Ishikawa (cell line): ENCODE measurements at regions not wholly inside any gene's neighbourhood (a gene's known extent, or its start where the extent isn't known, plus 50 kb on each side); places are given as distances from the start of the nearest gene placed in this dataset.

Source experiments
- CEBPB ChIP-seq: IDR thresholded peaks from 2 replicates; pipeline ENCODE4 v1.6.1; 2012
- CREB1 ChIP-seq: IDR thresholded peaks from 2 replicates; pipeline ENCODE4 v1.6.1; 2012; ENCODE audit warnings: low read depth
- EGR1 ChIP-seq: IDR thresholded peaks from 2 replicates; pipeline ENCODE4 v1.6.1; 2012
- EP300 ChIP-seq: IDR thresholded peaks from 2 replicates; pipeline ENCODE4 v1.6.1; 2012; ENCODE audit warnings: borderline replicate concordance
- FOXM1 ChIP-seq: IDR thresholded peaks from 2 replicates; pipeline ENCODE4 v1.6.1; 2012; ENCODE audit warnings: low read depth, borderline replicate concordance
- NFIC ChIP-seq: IDR thresholded peaks from 2 replicates; pipeline ENCODE4 v1.6.1; 2012
- RAD21 ChIP-seq: IDR thresholded peaks from 2 replicates; pipeline ENCODE4 v1.6.1; 2012; ENCODE audit warnings: low read depth
- TAF1 ChIP-seq: IDR thresholded peaks from 2 replicates; pipeline ENCODE4 v1.6.1; 2012; ENCODE audit warnings: low read depth, mild to moderate bottlenecking
- TCF12 ChIP-seq: IDR thresholded peaks from 2 replicates; pipeline ENCODE4 v1.6.1; 2012; ENCODE audit warnings: low read depth
- TEAD4 ChIP-seq: IDR thresholded peaks from 2 replicates; pipeline ENCODE4 v1.6.1; 2012
- USF1 ChIP-seq: IDR thresholded peaks from 2 replicates; pipeline ENCODE4 v1.6.1; 2012
- YY1 ChIP-seq: IDR thresholded peaks from 2 replicates; pipeline ENCODE4 v1.6.1; 2012; ENCODE audit warnings: low read depth
- ZBTB7A ChIP-seq: IDR thresholded peaks from 2 replicates; pipeline ENCODE4 v1.6.1; 2012; ENCODE audit warnings: low read depth
- TF ChIP-seq, protein P1 (sequence below): IDR thresholded peaks from 2 replicates; pipeline ENCODE4 v1.6.1; 2012; ENCODE audit warnings: low read depth, mild to moderate bottlenecking
- TF ChIP-seq, protein P2 (sequence below): IDR thresholded peaks from 2 replicates; pipeline ENCODE4 v1.6.1; 2012

DNA sequence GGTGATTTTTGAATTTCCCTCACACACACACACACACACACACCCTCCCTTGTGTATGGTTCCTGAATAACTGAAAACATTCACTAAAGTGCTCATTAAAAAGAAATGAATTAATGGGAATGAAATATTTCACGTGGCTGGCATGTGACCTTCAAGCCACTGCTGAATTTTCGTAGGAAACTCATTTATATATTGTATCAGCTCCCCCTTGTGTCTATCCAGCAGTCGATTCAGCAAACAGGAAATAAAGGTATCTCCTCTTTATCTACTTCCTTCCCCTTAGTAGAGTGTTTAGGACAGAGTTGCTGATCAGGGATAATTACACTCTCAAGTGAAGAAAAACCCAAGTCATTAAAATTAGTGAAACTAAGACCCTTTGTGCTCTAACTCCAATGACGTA lies 912.6 kb upstream of the LCORL start:
- peak; percentile 53 for TF ChIP-seq RAD21
- no peak for TF ChIP-seq TEAD4
- TF ChIP-seq EP300 = no peak
- TF ChIP-seq YY1 = no peak

DNA sequence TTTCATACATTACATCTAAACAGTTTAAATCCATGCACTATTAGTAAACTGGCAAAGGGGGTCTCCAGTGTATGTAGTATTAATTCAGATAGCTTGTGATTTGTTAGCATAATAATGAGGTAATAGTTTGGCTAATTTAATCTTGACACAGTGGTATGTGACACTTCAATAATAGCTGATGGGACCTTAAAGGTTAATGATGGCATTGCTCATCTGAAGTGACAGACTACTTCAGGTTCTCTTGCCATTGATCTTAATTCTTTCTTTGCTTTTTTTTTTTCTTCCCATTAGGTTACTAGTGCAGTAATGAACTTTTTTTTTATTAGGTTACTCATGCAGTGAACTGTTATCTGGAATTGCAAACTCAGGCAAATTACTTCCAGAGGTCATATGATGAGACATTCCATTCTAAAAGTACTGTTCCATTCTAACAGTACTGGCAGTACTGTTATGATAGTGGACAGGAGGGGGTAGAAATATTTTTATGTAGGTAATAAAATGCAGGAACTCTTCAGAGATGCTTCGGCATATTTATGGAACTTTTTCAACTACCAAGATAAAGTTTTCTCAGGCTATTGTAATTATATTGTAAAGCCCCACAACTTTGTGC lies 911.3 kb upstream of the LCORL start:
- TF ChIP-seq TAF1 (no peak), TCF12 (no peak), EGR1 (no peak), NFIC (no peak), EP300 (no peak), CREB1 (no peak), FOXM1 (no peak)
- TF ChIP-seq, protein P1, sequence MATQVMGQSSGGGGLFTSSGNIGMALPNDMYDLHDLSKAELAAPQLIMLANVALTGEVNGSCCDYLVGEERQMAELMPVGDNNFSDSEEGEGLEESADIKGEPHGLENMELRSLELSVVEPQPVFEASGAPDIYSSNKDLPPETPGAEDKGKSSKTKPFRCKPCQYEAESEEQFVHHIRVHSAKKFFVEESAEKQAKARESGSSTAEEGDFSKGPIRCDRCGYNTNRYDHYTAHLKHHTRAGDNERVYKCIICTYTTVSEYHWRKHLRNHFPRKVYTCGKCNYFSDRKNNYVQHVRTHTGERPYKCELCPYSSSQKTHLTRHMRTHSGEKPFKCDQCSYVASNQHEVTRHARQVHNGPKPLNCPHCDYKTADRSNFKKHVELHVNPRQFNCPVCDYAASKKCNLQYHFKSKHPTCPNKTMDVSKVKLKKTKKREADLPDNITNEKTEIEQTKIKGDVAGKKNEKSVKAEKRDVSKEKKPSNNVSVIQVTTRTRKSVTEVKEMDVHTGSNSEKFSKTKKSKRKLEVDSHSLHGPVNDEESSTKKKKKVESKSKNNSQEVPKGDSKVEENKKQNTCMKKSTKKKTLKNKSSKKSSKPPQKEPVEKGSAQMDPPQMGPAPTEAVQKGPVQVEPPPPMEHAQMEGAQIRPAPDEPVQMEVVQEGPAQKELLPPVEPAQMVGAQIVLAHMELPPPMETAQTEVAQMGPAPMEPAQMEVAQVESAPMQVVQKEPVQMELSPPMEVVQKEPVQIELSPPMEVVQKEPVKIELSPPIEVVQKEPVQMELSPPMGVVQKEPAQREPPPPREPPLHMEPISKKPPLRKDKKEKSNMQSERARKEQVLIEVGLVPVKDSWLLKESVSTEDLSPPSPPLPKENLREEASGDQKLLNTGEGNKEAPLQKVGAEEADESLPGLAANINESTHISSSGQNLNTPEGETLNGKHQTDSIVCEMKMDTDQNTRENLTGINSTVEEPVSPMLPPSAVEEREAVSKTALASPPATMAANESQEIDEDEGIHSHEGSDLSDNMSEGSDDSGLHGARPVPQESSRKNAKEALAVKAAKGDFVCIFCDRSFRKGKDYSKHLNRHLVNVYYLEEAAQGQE = no peak

DNA sequence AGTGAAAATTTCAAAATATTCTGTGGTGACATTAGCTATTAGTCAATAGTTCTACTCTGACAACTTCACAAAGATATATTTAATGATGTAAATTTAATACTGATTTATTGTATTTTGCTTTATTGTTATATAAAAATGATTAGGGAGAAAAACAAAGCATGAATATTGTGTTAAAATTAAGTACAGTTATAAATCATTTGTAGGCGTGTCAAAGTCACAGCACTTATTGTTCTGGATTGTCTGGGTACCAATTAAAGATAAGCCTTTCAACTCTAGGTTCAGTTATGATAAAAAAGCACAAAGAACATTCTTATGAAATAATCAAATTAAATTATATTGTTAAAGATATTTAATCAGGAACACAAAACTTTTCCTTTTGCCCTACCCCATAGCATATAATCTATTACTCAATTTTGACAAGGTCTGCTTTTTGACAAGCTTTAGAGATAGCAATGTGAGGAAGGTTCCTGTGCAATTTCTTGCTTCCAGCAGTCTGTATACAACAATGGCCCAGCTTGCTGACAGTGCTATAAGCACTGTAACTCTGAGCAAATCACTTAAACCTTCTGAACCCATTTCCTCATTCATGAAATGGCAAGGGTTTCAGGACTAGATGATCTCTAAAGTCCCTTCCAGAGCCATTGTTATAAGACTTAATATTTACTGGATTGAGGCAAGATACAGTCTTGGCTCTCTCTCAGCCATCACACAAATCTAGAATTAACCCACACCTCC lies 910.3 kb upstream of the LCORL start:
- TF ChIP-seq YY1 (no peak), TCF12 (no peak; the same call in 1 of the 2 replicates), ZBTB7A (no peak), TEAD4 (peak; percentile 60), NFIC (peak; percentile 67), TAF1 (no peak), EGR1 (no peak), CEBPB (peak; percentile 50), EP300 (peak; percentile 84), CREB1 (no peak), FOXM1 (peak; percentile 78; the same call in 1 of the 2 replicates), USF1 (no peak), RAD21 (no peak)
- TF ChIP-seq, protein P1 = no peak
- TF ChIP-seq, protein P2, sequence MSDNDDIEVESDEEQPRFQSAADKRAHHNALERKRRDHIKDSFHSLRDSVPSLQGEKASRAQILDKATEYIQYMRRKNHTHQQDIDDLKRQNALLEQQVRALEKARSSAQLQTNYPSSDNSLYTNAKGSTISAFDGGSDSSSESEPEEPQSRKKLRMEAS = no peak

- TF ChIP-seq TEAD4 = peak; percentile 87
- no peak for TF ChIP-seq ZBTB7A
- peak; percentile 86 for TF ChIP-seq TCF12
- TF ChIP-seq, protein P2 = peak; percentile 33; the same call in 1 of the 2 replicates
- no peak for TF ChIP-seq USF1
- TF ChIP-seq FOXM1 = peak; percentile 89
- TF ChIP-seq NFIC = peak; percentile 76
- TF ChIP-seq EP300 = peak; percentile 93
- TF ChIP-seq CEBPB = peak; percentile 35; the same call in 1 of the 2 replicates
Observed at GRCh38 chr4:18930487-18930886, 908.9 kb upstream of the LCORL start.

- TF ChIP-seq, protein P2 = no peak
- TF ChIP-seq CEBPB (no peak), TAF1 (no peak), TEAD4 (no peak), NFIC (no peak), RAD21 (no peak), YY1 (no peak), USF1 (no peak), EP300 (no peak), ZBTB7A (no peak), CREB1 (no peak)
Observed at GRCh38 chr4:18923496-18924161, 902.1 kb upstream of the LCORL start.
